Osteoblast (primary cell): ENCODE measurements at regions not wholly inside any gene's neighbourhood (a gene's known extent, or its start where the extent isn't known, plus 50 kb on each side); places are given as distances from the start of the nearest gene placed in this dataset.

Experiments used
- DNase-seq: peaks from one replicate; pipeline ENCODE4 v3.0.0; 2011; ENCODE audit warnings: low spot score, mixed read lengths; ENCODE audit not compliant: insufficient read length; ENCODE audit errors: missing footprints
- H2AFZ ChIP-seq: 2 replicates; pipeline ENCODE4 v1.6.0; 2011; ENCODE audit warnings: mild to moderate bottlenecking, low read length
- H3K27ac ChIP-seq: 2 replicates; pipeline ENCODE4 v1.5.1; 2011; ENCODE audit warnings: mild to moderate bottlenecking, low read depth, low read length, moderate library complexity
- H3K27me3 ChIP-seq: 2 replicates; pipeline ENCODE4 v1.6.0; 2012; ENCODE audit warnings: mild to moderate bottlenecking, control low read depth, inconsistent platforms, low read length, moderate library complexity; ENCODE audit not compliant: insufficient read depth
- H3K36me3 ChIP-seq: 2 replicates; pipeline ENCODE4 v1.5.1; 2011; ENCODE audit warnings: mild to moderate bottlenecking, low read length, control low read depth, moderate library complexity; ENCODE audit not compliant: insufficient read depth
- H3K4me1 ChIP-seq: 2 replicates; pipeline ENCODE4 v1.5.1; 2011; ENCODE audit warnings: mild to moderate bottlenecking, low read length, control low read depth, moderate library complexity; ENCODE audit not compliant: insufficient read depth
- H3K4me2 ChIP-seq: 2 replicates; pipeline ENCODE4 v1.6.0; 2011; ENCODE audit warnings: mild to moderate bottlenecking, low read length; ENCODE audit not compliant: insufficient read depth
- H3K4me3 ChIP-seq: fragments of 200-600 bp; sonication (generic); 3 replicates; pipeline ENCODE4 v1.5.1; 2012; ENCODE audit warnings: mild to moderate bottlenecking, low read length, inconsistent platforms; ENCODE audit not compliant: insufficient read depth
- H3K79me2 ChIP-seq: 2 replicates; pipeline ENCODE4 v1.6.0; 2012; ENCODE audit warnings: mild to moderate bottlenecking, low read length, control low read depth, inconsistent platforms; ENCODE audit not compliant: insufficient read depth
- H3K9me3 ChIP-seq: 2 replicates; pipeline ENCODE4 v1.5.1; 2011; ENCODE audit warnings: low read depth, low read length, control low read depth
- H4K20me1 ChIP-seq: 2 replicates; pipeline ENCODE4 v1.6.0; 2012; ENCODE audit warnings: mild to moderate bottlenecking, low read length, control low read depth; ENCODE audit not compliant: insufficient read depth
- TF ChIP-seq, protein P1 (sequence below): IDR thresholded peaks from 2 replicates; pipeline ENCODE4 v1.5.1; 2011; ENCODE audit warnings: mild to moderate bottlenecking, low read depth, low read length, moderate library complexity; ENCODE audit errors: extremely low read depth

DNA sequence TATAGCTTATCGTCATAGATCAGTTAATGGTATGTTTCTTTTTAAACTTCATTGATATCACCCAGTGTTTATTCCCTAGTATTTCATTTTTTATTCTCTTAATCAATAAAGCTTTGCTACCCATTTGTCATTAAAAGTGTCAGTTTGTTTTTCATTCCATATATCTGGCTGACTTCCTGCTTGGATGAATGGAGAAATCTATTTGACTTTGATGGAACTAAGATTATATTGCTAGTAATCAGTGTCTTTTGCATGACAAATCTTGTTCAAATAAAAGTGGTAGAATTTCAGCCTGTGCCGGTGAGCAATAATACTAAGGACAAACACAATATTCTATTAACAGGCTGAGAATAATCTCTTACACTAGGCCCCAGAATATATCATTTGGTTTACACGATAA lies 203.3 kb downstream of the SEC23IP start:
- H4K20me1 ChIP-seq = no peaks in the 10 kb centered on the region
- no peak overlapping the region for H3K4me3 ChIP-seq
- H3K79me2 ChIP-seq = no peaks in the 10 kb centered on the region
- H3K27me3 ChIP-seq = no peaks in the 10 kb centered on the region
- H3K4me1 ChIP-seq = no peaks in the 10 kb centered on the region
- H3K4me2 ChIP-seq = no peak overlapping the region
- TF ChIP-seq, protein P1, sequence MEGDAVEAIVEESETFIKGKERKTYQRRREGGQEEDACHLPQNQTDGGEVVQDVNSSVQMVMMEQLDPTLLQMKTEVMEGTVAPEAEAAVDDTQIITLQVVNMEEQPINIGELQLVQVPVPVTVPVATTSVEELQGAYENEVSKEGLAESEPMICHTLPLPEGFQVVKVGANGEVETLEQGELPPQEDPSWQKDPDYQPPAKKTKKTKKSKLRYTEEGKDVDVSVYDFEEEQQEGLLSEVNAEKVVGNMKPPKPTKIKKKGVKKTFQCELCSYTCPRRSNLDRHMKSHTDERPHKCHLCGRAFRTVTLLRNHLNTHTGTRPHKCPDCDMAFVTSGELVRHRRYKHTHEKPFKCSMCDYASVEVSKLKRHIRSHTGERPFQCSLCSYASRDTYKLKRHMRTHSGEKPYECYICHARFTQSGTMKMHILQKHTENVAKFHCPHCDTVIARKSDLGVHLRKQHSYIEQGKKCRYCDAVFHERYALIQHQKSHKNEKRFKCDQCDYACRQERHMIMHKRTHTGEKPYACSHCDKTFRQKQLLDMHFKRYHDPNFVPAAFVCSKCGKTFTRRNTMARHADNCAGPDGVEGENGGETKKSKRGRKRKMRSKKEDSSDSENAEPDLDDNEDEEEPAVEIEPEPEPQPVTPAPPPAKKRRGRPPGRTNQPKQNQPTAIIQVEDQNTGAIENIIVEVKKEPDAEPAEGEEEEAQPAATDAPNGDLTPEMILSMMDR = no peak
- H3K27ac ChIP-seq = no peak overlapping the region
- H3K36me3 ChIP-seq = no peaks in the 10 kb centered on the region
- no peak for DNase-seq
- no peaks in the 10 kb centered on the region for H3K9me3 ChIP-seq
- no peak overlapping the region for H2AFZ ChIP-seq

DNA sequence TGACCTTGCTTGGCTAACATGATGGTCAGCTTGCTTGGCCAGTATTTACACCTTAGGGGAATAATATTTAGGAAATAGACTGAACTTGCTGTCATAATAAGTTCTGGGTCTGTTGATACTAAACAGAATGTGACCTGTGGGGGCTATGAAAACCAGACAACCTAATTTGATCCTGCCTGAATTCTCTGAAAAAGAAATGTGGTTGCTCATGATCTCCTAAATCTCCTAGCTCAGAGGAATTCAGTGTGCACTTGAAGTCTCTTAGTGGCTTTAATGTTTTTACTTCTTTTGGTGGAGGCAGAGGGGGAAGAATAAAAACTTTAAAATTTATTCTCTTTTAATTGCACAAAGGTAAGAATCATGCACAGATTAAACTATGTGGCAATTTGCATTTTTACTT lies 205.2 kb downstream of the SEC23IP start:
- TF ChIP-seq, protein P1 = no peak
- H3K36me3 ChIP-seq = no peaks in the 10 kb centered on the region
- no peaks in the 10 kb centered on the region for H3K9me3 ChIP-seq
- DNase-seq = no peak
- no peak overlapping the region for H3K27ac ChIP-seq
- H3K4me3 ChIP-seq = no peak overlapping the region
- H3K4me1 ChIP-seq = no peaks in the 10 kb centered on the region
- no peak overlapping the region for H3K4me2 ChIP-seq
- no peaks in the 10 kb centered on the region for H4K20me1 ChIP-seq
- H3K27me3 ChIP-seq = no peaks in the 10 kb centered on the region
- no peak overlapping the region for H2AFZ ChIP-seq
- no peaks in the 10 kb centered on the region for H3K79me2 ChIP-seq

DNA sequence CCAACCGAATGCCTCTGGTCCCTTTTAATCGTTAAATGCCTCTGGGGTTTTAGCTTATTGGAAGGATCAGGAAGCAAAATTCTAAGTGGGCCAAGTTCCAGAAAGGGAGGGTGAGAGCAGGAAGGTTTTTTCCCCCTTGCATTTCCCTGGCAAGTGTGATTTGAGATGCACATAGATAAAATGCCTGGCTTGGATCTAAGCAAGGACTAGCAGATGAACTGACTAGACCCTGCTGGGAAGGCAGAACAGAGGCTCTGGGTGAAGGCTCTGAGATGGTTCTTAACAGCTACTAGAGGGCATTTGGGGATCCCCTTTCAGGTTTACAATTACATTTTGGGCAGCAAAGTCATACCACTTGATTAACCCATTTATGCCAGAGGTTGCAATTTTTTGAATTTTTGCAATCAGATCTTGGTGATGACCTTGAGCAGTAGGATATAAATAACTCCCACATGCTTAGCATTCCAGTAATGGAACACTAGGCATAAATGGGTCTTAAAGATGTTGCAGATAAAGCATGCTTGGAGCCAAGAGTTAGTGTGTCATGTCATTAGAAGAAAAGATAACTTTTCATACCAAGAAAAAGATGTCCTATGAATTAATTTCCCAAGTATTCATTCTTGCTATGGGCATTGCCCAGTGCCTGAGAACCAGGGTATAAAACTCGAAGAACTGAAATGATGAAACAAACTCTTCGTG lies 205.9 kb downstream of the SEC23IP start:
- Histone ChIP-seq H3K27me3 (no peaks in the 10 kb centered on the region), H3K36me3 (no peaks in the 10 kb centered on the region), H2AFZ (no peak overlapping the region), H3K4me1 (no peaks in the 10 kb centered on the region), H3K27ac (no peak overlapping the region), H3K4me3 (no peak overlapping the region), H3K9me3 (no peaks in the 10 kb centered on the region), H3K79me2 (no peaks in the 10 kb centered on the region), H3K4me2 (no peak overlapping the region), H4K20me1 (no peaks in the 10 kb centered on the region)
- no peak for DNase-seq
- TF ChIP-seq, protein P1 = no peak

GRCh38 chr10:120103738-120104560 lies 211.4 kb downstream of the SEC23IP start:
- Histone ChIP-seq H3K9me3 (no peaks in the 10 kb centered on the region), H4K20me1 (no peaks in the 10 kb centered on the region), H3K27me3 (no peaks in the 10 kb centered on the region), H3K4me2 (no peak overlapping the region), H3K79me2 (no peaks in the 10 kb centered on the region), H3K4me3 (no peak overlapping the region), H3K36me3 (no peaks in the 10 kb centered on the region), H3K4me1 (no peaks in the 10 kb centered on the region), H3K27ac (no peak overlapping the region), H2AFZ (no peak overlapping the region)
- TF ChIP-seq, protein P1 = no peak
- DNase-seq = no peak
